ENCODE measurements at regions not wholly inside any gene's neighbourhood (a gene's known extent, or its start where the extent isn't known, plus 50 kb on each side); places are given as distances from the start of the nearest gene placed in this dataset.

- intact Hi-C loops (cut with micrococcal nuclease; ENCODE audit: unreplicated experiment), result no loop called here
Measured at GRCh38 chr15:31465083-31465955, 138.7 kb downstream of the KLF13 start.

DNA sequence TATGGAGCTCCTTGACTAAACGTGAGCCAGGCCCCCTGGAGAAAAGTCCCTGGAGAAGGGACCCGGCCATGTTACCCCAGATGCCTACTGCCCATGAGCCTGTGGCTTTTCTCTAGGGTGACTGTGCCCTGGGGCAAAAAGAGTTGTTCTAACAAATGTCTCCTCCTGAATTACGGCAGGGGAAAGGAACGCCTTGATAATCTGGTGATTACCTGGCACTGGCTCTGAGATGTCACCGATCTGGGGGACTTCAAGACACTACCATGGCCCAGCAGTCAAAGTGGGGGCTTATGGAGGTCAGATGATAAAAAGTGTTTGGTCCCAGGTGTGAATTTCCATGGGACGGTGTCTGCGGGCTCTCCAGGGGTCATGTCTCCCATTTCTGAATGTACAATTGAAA, 140.7 kb downstream of the KLF13 start:
- H3K9me3 Mint-ChIP-seq (ENCODE audit: low read depth, unreplicated experiment), result no peaks in the 10 kb centered on the region
- DNase-seq, result no peak
- intact Hi-C loops (cut with micrococcal nuclease; ENCODE audit: unreplicated experiment), result no loop called here
- H3K36me3 Mint-ChIP-seq (ENCODE audit: insufficient read depth, unreplicated experiment), result no peaks in the 10 kb centered on the region
- CTCF ChIA-PET, result no interaction called here
- no peaks in the 10 kb centered on the region for H3K4me1 Mint-ChIP-seq (ENCODE audit: low read depth, unreplicated experiment)
- H3K27me3 Mint-ChIP-seq (ENCODE audit: unreplicated experiment), result no peaks in the 10 kb centered on the region
- no TSS peak for BruUV-seq (replicated peaks)
- no peak overlapping the region for H3K27ac Mint-ChIP-seq (ENCODE audit: unreplicated experiment)
- H3K4me3 Mint-ChIP-seq (ENCODE audit: low read depth, unreplicated experiment), result no peak overlapping the region
- TF ChIP-seq, protein P1, sequence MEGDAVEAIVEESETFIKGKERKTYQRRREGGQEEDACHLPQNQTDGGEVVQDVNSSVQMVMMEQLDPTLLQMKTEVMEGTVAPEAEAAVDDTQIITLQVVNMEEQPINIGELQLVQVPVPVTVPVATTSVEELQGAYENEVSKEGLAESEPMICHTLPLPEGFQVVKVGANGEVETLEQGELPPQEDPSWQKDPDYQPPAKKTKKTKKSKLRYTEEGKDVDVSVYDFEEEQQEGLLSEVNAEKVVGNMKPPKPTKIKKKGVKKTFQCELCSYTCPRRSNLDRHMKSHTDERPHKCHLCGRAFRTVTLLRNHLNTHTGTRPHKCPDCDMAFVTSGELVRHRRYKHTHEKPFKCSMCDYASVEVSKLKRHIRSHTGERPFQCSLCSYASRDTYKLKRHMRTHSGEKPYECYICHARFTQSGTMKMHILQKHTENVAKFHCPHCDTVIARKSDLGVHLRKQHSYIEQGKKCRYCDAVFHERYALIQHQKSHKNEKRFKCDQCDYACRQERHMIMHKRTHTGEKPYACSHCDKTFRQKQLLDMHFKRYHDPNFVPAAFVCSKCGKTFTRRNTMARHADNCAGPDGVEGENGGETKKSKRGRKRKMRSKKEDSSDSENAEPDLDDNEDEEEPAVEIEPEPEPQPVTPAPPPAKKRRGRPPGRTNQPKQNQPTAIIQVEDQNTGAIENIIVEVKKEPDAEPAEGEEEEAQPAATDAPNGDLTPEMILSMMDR (IDR thresholded peaks at IDR 0.05; ENCODE audit: unreplicated experiment), result no peak

More at GRCh38 chr15:31465083-31465955, 138.7 kb downstream of the KLF13 start:
- Mint-ChIP-seq H3K4me1 (ENCODE audit: low read depth, unreplicated experiment) (no peaks in the 10 kb centered on the region), H3K9me3 (ENCODE audit: low read depth, unreplicated experiment) (no peaks in the 10 kb centered on the region), H3K4me3 (ENCODE audit: low read depth, unreplicated experiment) (no peak overlapping the region), H3K36me3 (ENCODE audit: insufficient read depth, unreplicated experiment) (no peaks in the 10 kb centered on the region), H3K27me3 (ENCODE audit: unreplicated experiment) (no peaks in the 10 kb centered on the region), H3K27ac (ENCODE audit: unreplicated experiment) (no peak overlapping the region)
- no peak for DNase-seq
- no TSS peak for BruUV-seq (replicated peaks)
- CTCF ChIA-PET, result no interaction called here
- TF ChIP-seq, protein P1 (IDR thresholded peaks at IDR 0.05; ENCODE audit: unreplicated experiment), result no peak

- no TSS peak for BruUV-seq (replicated peaks)
- intact Hi-C loops (cut with micrococcal nuclease; ENCODE audit: unreplicated experiment), result no loop called here
- TF ChIP-seq, protein P1 (IDR thresholded peaks at IDR 0.05; ENCODE audit: unreplicated experiment), result no peak
- H3K27me3 Mint-ChIP-seq (ENCODE audit: unreplicated experiment), result peaks cover 15% of the 10 kb centered on the region
- H3K4me1 Mint-ChIP-seq (ENCODE audit: low read depth, unreplicated experiment), result no peaks in the 10 kb centered on the region
- CTCF ChIA-PET, result no interaction called here
- no peak overlapping the region for H3K27ac Mint-ChIP-seq (ENCODE audit: unreplicated experiment)
- DNase-seq, result no peak
- no peak overlapping the region for H3K4me3 Mint-ChIP-seq (ENCODE audit: low read depth, unreplicated experiment)
- H3K36me3 Mint-ChIP-seq (ENCODE audit: insufficient read depth, unreplicated experiment), result no peaks in the 10 kb centered on the region
- no peaks in the 10 kb centered on the region for H3K9me3 Mint-ChIP-seq (ENCODE audit: low read depth, unreplicated experiment)
Measured at GRCh38 chr15:31468911-31469785, 142.5 kb downstream of the KLF13 start.

- peaks cover 15% of the 10 kb centered on the region for H3K27me3 Mint-ChIP-seq (ENCODE audit: unreplicated experiment)
- no peaks in the 10 kb centered on the region for H3K9me3 Mint-ChIP-seq (ENCODE audit: low read depth, unreplicated experiment)
- no peaks in the 10 kb centered on the region for H3K36me3 Mint-ChIP-seq (ENCODE audit: insufficient read depth, unreplicated experiment)
- intact Hi-C loops (cut with micrococcal nuclease; ENCODE audit: unreplicated experiment), result no loop called here
- DNase-seq, result no peak
- no TSS peak for BruUV-seq (replicated peaks)
- no peak overlapping the region for H3K27ac Mint-ChIP-seq (ENCODE audit: unreplicated experiment)
- no peak overlapping the region for H3K4me3 Mint-ChIP-seq (ENCODE audit: low read depth, unreplicated experiment)
- H3K4me1 Mint-ChIP-seq (ENCODE audit: low read depth, unreplicated experiment), result no peaks in the 10 kb centered on the region
- TF ChIP-seq, protein P1 (IDR thresholded peaks at IDR 0.05; ENCODE audit: unreplicated experiment), result no peak
- CTCF ChIA-PET, result no interaction called here
Measured at GRCh38 chr15:31469786-31470525, 143.3 kb downstream of the KLF13 start.

Data from Calu3 (cell line).